Endothelial cell of umbilical vein (primary cell): ENCODE measurements at regions not wholly inside any gene's neighbourhood (a gene's known extent, or its start where the extent isn't known, plus 50 kb on each side); places are given as distances from the start of the nearest gene placed in this dataset.

ENCODE experiments used
- BruUV-seq: library from RNA; stranded (reverse); fragments of 400-500 nt; replicated peaks from 2 replicates; lab custom pipeline; 2021; lab: Mats Ljungman, UMichigan
- CTCF ChIA-PET: fragments of 300-600, 350-600 bp; sonication (Branson Sonifier 250); formaldehyde crosslinking; loops from one replicate; lab custom pipeline; 2021; ENCODE audit warnings: antibody characterized with exemption, inconsistent platforms; lab: Charles Lee
- POLR2A ChIA-PET: fragments of 300-600, 350-600 bp; sonication (Branson Sonifier 250); formaldehyde crosslinking; loops from one replicate; lab custom pipeline; 2021; ENCODE audit warnings: antibody characterized with exemption, inconsistent platforms; lab: Charles Lee
- DNase-seq: peaks from one replicate; pipeline ENCODE4 v3.0.0-alpha.2; 2011; ENCODE audit warnings: low read depth, low spot score
- FAIRE-seq: peaks from 2 replicates; lab custom pipeline; 2011; peaks lifted over from hg19 to GRCh38; lab: Jason Lieb, UNC
- H2AFZ ChIP-seq: 2 replicates; pipeline ENCODE4 v1.6.0; 2012; ENCODE audit warnings: low read depth, low read length, control low read depth, inconsistent platforms
- H3K27ac ChIP-seq: 2 replicates; pipeline ENCODE4 v1.5.1; 2011; ENCODE audit warnings: low read depth, mild to moderate bottlenecking, control low read depth, low read length, moderate library complexity; ENCODE audit not compliant: insufficient read depth
- H3K27me3 ChIP-seq, 2 experiments: 2 replicates each; pipeline versions ENCODE4 v1.6.0 to v1.6.1; 2011; ENCODE audit warnings: low read length in 2 of 2, mixed read lengths in 1 of 2; ENCODE audit not compliant: control insufficient read depth in 2 of 2, insufficient read depth in 2 of 2
- H3K36me3 ChIP-seq, 2 experiments: 2 replicates in 1 of 2; 3 replicates in 1 of 2; pipeline ENCODE4 v1.5.1; 2011; ENCODE audit warnings: low read length in 2 of 2, mild to moderate bottlenecking in 1 of 2, moderate library complexity in 1 of 2; ENCODE audit not compliant: control insufficient read depth in 2 of 2, insufficient read depth in 2 of 2; ENCODE audit errors: extremely low read depth in 1 of 2
- H3K4me1 ChIP-seq: 3 replicates; pipeline ENCODE4 v1.5.1; 2011; ENCODE audit warnings: mild to moderate bottlenecking, low read length; ENCODE audit not compliant: control insufficient read depth, insufficient read depth; ENCODE audit errors: extremely low read depth
- H3K4me2 ChIP-seq: 2 replicates; pipeline ENCODE4 v1.6.1; 2011; ENCODE audit warnings: low read length, control low read depth, mixed read lengths; ENCODE audit not compliant: insufficient read depth
- H3K4me3 ChIP-seq, 3 experiments: fragments of 200-600 bp in 1 of 3; sonication (generic), shearing (Covaris generic) in 1 of 3; replicated peaks in 1 of 3; 2 replicates each; pipeline ENCODE4 v1.5.1; 2011 to 2016; ENCODE audit warnings: control low read depth in 3 of 3, low read length in 3 of 3, mild to moderate bottlenecking in 2 of 3, inconsistent platforms in 1 of 3, low read depth in 1 of 3, moderate library complexity in 1 of 3; ENCODE audit not compliant: insufficient read depth in 1 of 3
- H3K79me2 ChIP-seq: 2 replicates; pipeline ENCODE4 v1.6.0; 2012; ENCODE audit warnings: low read length, inconsistent platforms; ENCODE audit not compliant: control insufficient read depth, insufficient read depth
- H3K9ac ChIP-seq: replicated peaks from 2 replicates; pipeline ENCODE3; 2011; ENCODE audit warnings: low read length, control low read depth; ENCODE audit not compliant: insufficient read depth; ENCODE audit errors: extremely low read depth
- H3K9me1 ChIP-seq: replicated peaks from 3 replicates; pipeline ENCODE4 v1.6.0; 2011; ENCODE audit warnings: mild to moderate bottlenecking, low read length; ENCODE audit not compliant: control insufficient read depth, insufficient read depth; ENCODE audit errors: extremely low read depth
- H3K9me3 ChIP-seq: replicated peaks from 2 replicates; pipeline ENCODE4 v1.5.1; 2012; ENCODE audit warnings: low read length, inconsistent platforms; ENCODE audit not compliant: control insufficient read depth, insufficient read depth
- H4K20me1 ChIP-seq: replicated peaks from 2 replicates; pipeline ENCODE3; 2011; ENCODE audit warnings: mild to moderate bottlenecking, low read length; ENCODE audit not compliant: control insufficient read depth, insufficient read depth; ENCODE audit errors: extremely low read depth
- EZH2 ChIP-seq: IDR thresholded peaks from 2 replicates; pipeline ENCODE4 v1.6.1; 2012; ENCODE audit warnings: borderline replicate concordance, low read depth, mild to moderate bottlenecking, moderate library complexity, low read length, inconsistent platforms; ENCODE audit not compliant: severe bottlenecking
- FOS ChIP-seq: IDR thresholded peaks from 2 replicates; pipeline ENCODE4 v1.6.1; 2011; ENCODE audit warnings: mild to moderate bottlenecking, low read length, moderate library complexity, borderline replicate concordance; ENCODE audit not compliant: insufficient read depth
- GATA2 ChIP-seq: IDR thresholded peaks from 2 replicates; pipeline ENCODE4 v1.7.0; 2011; ENCODE audit warnings: low read depth, mild to moderate bottlenecking, moderate library complexity, mixed read lengths, low read length; ENCODE audit not compliant: insufficient read length, insufficient read depth
- JUN ChIP-seq: IDR thresholded peaks from 2 replicates; pipeline ENCODE4 v1.6.1; 2011; ENCODE audit warnings: borderline replicate concordance, low read depth; ENCODE audit not compliant: insufficient read length, insufficient read depth
- MYC ChIP-seq: IDR thresholded peaks from one replicate; pipeline ENCODE4 v1.6.1; 2011; ENCODE audit warnings: mild to moderate bottlenecking, low read depth, low read length
- POLR2A ChIP-seq: IDR thresholded peaks from 2 replicates; pipeline ENCODE4 v1.6.1; 2012; ENCODE audit warnings: low read depth, mild to moderate bottlenecking, control low read depth, low read length
- POLR2AphosphoS5 ChIP-seq: IDR thresholded peaks from 2 replicates; pipeline ENCODE4 v1.6.1; 2012; ENCODE audit warnings: low read depth, mild to moderate bottlenecking, control low read depth, low read length, moderate library complexity; ENCODE audit not compliant: insufficient read depth
- dilution Hi-C: fragments of 300-500 bp; cut with MboI; formaldehyde crosslinking; loops from one replicate; pipeline ENCODE4 v1.15.0; 2019; ENCODE audit warnings: low sequenced_read_pairs; ENCODE audit not compliant: extremely low pct_ligation_motif_present
- intact Hi-C: fragments of 100-400 bp; cut with micrococcal nuclease; formaldehyde crosslinking; loops from one replicate; pipeline ENCODE4 v1.10.0; 2022
- TF ChIP-seq, protein P1 (sequence below): IDR thresholded peaks from 2 replicates; pipeline ENCODE4 v1.6.1; 2011; ENCODE audit not compliant: insufficient read depth, insufficient read length
- TF ChIP-seq, protein P2 (sequence below), 2 donors: IDR thresholded peaks; 1 replicate in 1 of 2; 2 replicates in 1 of 2; pipeline ENCODE4 v1.5.1; 2011; ENCODE audit warnings: low read length in 2 of 2, mild to moderate bottlenecking in 2 of 2, moderate library complexity in 2 of 2, control low read depth in 1 of 2, inconsistent platforms in 1 of 2, low read depth in 1 of 2; ENCODE audit not compliant: insufficient read depth in 1 of 2; ENCODE audit errors: extremely low read depth in 1 of 2

DNA sequence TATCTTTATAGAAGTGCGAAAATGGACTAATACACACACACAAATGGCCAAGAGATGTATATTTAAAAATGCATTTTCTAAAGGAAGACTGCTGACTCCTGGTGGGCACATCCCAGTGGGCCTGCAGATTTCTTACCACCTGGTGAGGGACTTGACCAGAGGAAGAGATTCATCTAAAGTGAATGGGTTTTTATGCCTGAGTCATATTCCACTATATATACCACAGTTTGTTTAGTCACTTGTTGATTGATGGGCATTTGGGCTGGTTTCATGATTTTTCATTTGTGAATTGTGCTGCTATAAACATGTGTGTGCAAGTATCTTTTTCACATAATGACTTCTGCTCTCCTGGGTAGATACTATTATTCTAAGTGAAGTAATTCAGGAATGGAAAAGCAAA is 277.3 kb downstream of the SLC16A7 start:
- no peak for TF ChIP-seq FOS
- no peak for TF ChIP-seq GATA2
- no peak for TF ChIP-seq EZH2
- no peak for TF ChIP-seq JUN
- no peak for TF ChIP-seq MYC
- TF ChIP-seq, protein P1, sequence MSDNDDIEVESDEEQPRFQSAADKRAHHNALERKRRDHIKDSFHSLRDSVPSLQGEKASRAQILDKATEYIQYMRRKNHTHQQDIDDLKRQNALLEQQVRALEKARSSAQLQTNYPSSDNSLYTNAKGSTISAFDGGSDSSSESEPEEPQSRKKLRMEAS, result no peak
- TF ChIP-seq POLR2AphosphoS5, result no peak
- no peak for TF ChIP-seq POLR2A
- TF ChIP-seq, protein P2, sequence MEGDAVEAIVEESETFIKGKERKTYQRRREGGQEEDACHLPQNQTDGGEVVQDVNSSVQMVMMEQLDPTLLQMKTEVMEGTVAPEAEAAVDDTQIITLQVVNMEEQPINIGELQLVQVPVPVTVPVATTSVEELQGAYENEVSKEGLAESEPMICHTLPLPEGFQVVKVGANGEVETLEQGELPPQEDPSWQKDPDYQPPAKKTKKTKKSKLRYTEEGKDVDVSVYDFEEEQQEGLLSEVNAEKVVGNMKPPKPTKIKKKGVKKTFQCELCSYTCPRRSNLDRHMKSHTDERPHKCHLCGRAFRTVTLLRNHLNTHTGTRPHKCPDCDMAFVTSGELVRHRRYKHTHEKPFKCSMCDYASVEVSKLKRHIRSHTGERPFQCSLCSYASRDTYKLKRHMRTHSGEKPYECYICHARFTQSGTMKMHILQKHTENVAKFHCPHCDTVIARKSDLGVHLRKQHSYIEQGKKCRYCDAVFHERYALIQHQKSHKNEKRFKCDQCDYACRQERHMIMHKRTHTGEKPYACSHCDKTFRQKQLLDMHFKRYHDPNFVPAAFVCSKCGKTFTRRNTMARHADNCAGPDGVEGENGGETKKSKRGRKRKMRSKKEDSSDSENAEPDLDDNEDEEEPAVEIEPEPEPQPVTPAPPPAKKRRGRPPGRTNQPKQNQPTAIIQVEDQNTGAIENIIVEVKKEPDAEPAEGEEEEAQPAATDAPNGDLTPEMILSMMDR (IDR thresholded peaks at IDR 0.05; ENCODE audit: extremely low read depth in 1 of 2, insufficient read depth in 1 of 2, low read depth in 1 of 2, low read length in 2 of 2), result no peak
- no peak overlapping the region for H2AFZ ChIP-seq
- no TSS peak for BruUV-seq
- H3K9me1 ChIP-seq, result no peaks in the 10 kb centered on the region
- no peaks in the 10 kb centered on the region for H3K9me3 ChIP-seq
- POLR2A ChIA-PET, result no interaction called here
- H3K4me1 ChIP-seq, result no peaks in the 10 kb centered on the region
- CTCF ChIA-PET, result no interaction called here
- dilution Hi-C loops (no loop called here), intact Hi-C loops (no loop called here)
- no peaks in the 10 kb centered on the region for H3K79me2 ChIP-seq
- H4K20me1 ChIP-seq, result no peaks in the 10 kb centered on the region
- H3K4me2 ChIP-seq, result no peak overlapping the region
- DNase-seq (no peak), FAIRE-seq (no peak)
- H3K27me3 ChIP-seq, result no peaks in the 10 kb centered on the region
- no peak overlapping the region for H3K9ac ChIP-seq
- H3K36me3 ChIP-seq, result no peaks in the 10 kb centered on the region
- H3K4me3 ChIP-seq, result no peak overlapping the region
- H3K27ac ChIP-seq, result no peak overlapping the region
